Spleen (tissue), 7 donors: ENCODE measurements at regions not wholly inside any gene's neighbourhood (a gene's known extent, or its start where the extent isn't known, plus 50 kb on each side); places are given as distances from the start of the nearest gene placed in this dataset.

ENCODE experiments used
- CTCF ChIP-seq, 11 experiments: fragments of 200-600 bp in 7 of 11; fragments of 450-650 bp in 4 of 11; sonication (generic) in 4 of 11; IDR thresholded peaks in 8 of 11; conservative IDR thresholded peaks in 3 of 11; 1 replicate in 7 of 11; 2 replicates in 4 of 11; pipeline versions ENCODE4 v1.4.0 to v1.8.0; 2016 to 2021; ENCODE audit warnings: antibody characterized with exemption in 11 of 11, inconsistent platforms in 4 of 11, mild to moderate bottlenecking in 1 of 11
- POLR2A ChIP-seq, 3 donors: fragments of 450-650 bp; IDR thresholded peaks; one replicate each; pipeline ENCODE4 v1.5.1; 2017; ENCODE audit warnings: antibody characterized with exemption in 3 of 3, mild to moderate bottlenecking in 1 of 3
- donor health status: DM: no; HTN: no; CAD: no; lungs with moderate emphysema.
- donor health status: DM: no; HTN: no; CAD: no.
- donor health status: DM: no; HTN: no; CAD: no.

- TF ChIP-seq CTCF (IDR thresholded peaks at IDR 0.05 in 8 of 11, conservative IDR thresholded peaks at IDR 0.05 in 3 of 11) (no peak), POLR2A (IDR thresholded peaks at IDR 0.05) (no peak)
Measured at GRCh38 chr2:226411205-226411604, 388.4 kb downstream of the IRS1 start.
